ENCODE measurements at regions not wholly inside any gene's neighbourhood (a gene's known extent, or its start where the extent isn't known, plus 50 kb on each side); places are given as distances from the start of the nearest gene placed in this dataset.

DNA sequence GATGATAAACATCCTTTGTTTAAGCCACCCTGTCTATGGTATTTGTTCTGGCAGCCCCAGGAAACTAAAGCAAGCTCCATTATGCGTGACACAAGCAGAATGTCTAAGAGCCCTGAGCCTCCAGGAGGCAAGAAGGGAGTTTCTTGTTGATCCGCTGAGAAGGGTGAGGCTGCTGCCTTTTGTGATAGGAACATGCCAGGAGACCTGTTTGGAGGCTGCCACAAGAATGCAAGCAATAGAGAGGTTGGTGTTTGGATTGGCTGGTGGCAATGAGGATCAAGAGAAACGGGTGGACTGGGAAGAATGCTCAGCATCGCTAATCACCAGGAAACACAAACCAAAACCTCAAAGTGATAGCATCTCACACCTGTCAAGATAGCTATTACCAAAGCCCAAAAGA, 104.8 kb downstream of the ASB7 start:
- no TSS peak for BruUV-seq (replicated peaks)
- CTCF ChIA-PET: no interaction called here
- no peak for FAIRE-seq
- Histone ChIP-seq H3K4me2 (ENCODE audit: control insufficient read depth, insufficient read depth) (no peak overlapping the region), H3K9me3 (replicated peaks; ENCODE audit: control insufficient read depth, insufficient read depth, low read length) (peaks cover 5% of the 10 kb centered on the region; the same call in 2 of the 3 replicates), H3K27me3 (replicated peaks in 1 of 2; ENCODE audit: control insufficient read depth in 2 of 2, insufficient read depth in 2 of 2, low read length in 1 of 2) (no peaks in the 10 kb centered on the region), H3K9ac (ENCODE audit: control insufficient read depth, insufficient read depth, low read length) (no peak overlapping the region), H4K20me1 (ENCODE audit: control insufficient read depth, insufficient read depth) (no peaks in the 10 kb centered on the region), H3K4me1 (ENCODE audit: control insufficient read depth, insufficient read depth, low read length) (peaks cover 10% of the 10 kb centered on the region), H3K4me3 (no peak overlapping the region), H3K27ac (ENCODE audit: control insufficient read depth, insufficient read depth) (no peak overlapping the region), H3K36me3 (ENCODE audit: control insufficient read depth in 2 of 2, insufficient read depth in 2 of 2, low read length in 1 of 2) (no peaks in the 10 kb centered on the region), H2AFZ (ENCODE audit: control insufficient read depth, low read depth, low read length) (no peak overlapping the region), H3K79me2 (ENCODE audit: control insufficient read depth, insufficient read depth, low read length) (no peaks in the 10 kb centered on the region)
- 25% methylated on average over 4 of the region's 4 CpGs for WGBS (ENCODE audit: insufficient coverage, insufficient replicate concordance, low lambda C conversion rate, missing lambda C conversion rate)
- TF ChIP-seq, protein P1, sequence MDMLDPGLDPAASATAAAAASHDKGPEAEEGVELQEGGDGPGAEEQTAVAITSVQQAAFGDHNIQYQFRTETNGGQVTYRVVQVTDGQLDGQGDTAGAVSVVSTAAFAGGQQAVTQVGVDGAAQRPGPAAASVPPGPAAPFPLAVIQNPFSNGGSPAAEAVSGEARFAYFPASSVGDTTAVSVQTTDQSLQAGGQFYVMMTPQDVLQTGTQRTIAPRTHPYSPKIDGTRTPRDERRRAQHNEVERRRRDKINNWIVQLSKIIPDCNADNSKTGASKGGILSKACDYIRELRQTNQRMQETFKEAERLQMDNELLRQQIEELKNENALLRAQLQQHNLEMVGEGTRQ (IDR thresholded peaks at IDR 0.05; ENCODE audit: borderline replicate concordance, low read depth, low read length): no peak
- no peak for TF ChIP-seq POLR2AphosphoS2 (IDR thresholded peaks at IDR 0.05; ENCODE audit: low read depth, low read length)
- TF ChIP-seq, protein P2, sequence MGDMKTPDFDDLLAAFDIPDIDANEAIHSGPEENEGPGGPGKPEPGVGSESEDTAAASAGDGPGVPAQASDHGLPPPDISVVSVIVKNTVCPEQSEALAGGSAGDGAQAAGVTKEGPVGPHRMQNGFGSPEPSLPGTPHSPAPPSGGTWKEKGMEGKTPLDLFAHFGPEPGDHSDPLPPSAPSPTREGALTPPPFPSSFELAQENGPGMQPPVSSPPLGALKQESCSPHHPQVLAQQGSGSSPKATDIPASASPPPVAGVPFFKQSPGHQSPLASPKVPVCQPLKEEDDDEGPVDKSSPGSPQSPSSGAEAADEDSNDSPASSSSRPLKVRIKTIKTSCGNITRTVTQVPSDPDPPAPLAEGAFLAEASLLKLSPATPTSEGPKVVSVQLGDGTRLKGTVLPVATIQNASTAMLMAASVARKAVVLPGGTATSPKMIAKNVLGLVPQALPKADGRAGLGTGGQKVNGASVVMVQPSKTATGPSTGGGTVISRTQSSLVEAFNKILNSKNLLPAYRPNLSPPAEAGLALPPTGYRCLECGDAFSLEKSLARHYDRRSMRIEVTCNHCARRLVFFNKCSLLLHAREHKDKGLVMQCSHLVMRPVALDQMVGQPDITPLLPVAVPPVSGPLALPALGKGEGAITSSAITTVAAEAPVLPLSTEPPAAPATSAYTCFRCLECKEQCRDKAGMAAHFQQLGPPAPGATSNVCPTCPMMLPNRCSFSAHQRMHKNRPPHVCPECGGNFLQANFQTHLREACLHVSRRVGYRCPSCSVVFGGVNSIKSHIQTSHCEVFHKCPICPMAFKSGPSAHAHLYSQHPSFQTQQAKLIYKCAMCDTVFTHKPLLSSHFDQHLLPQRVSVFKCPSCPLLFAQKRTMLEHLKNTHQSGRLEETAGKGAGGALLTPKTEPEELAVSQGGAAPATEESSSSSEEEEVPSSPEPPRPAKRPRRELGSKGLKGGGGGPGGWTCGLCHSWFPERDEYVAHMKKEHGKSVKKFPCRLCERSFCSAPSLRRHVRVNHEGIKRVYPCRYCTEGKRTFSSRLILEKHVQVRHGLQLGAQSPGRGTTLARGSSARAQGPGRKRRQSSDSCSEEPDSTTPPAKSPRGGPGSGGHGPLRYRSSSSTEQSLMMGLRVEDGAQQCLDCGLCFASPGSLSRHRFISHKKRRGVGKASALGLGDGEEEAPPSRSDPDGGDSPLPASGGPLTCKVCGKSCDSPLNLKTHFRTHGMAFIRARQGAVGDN (IDR thresholded peaks at IDR 0.05): no peak
- TF ChIP-seq, protein P3, sequence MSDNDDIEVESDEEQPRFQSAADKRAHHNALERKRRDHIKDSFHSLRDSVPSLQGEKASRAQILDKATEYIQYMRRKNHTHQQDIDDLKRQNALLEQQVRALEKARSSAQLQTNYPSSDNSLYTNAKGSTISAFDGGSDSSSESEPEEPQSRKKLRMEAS (IDR thresholded peaks at IDR 0.05; ENCODE audit: low read depth, low read length): no peak
- no peak for TF ChIP-seq NR2C1 (IDR thresholded peaks at IDR 0.05)
- no peak for TF ChIP-seq FOXM1 (IDR thresholded peaks at IDR 0.05; ENCODE audit: low read depth, low read length)
- intact Hi-C loops (cut with micrococcal nuclease; ENCODE audit: unreplicated experiment): loop anchor here (10.0 kb wide), 1 partner anchor 128 kb away; no protein-coding TSS in a partner anchor
- POLR2A ChIA-PET: no interaction called here
- in situ Hi-C loops (cut with MboI): no loop called here
- ATAC-seq: no peak
- SMC1A ChIA-PET (ENCODE audit: uncharacterized antibody, unreplicated experiment): no interaction called here
- no peak for DNase-seq (ENCODE audit: low read depth, low spot score)
- RAD21 ChIA-PET (ENCODE audit: unreplicated experiment): no interaction called here

Measured in GM12878 (cell line).